HUDEP-2 (cell line): ENCODE measurements at regions not wholly inside any gene's neighbourhood (a gene's known extent, or its start where the extent isn't known, plus 50 kb on each side); places are given as distances from the start of the nearest gene placed in this dataset.
"Not testable (repeated sequence)": the region's sequence is repeated elsewhere in the genome, so short reads cannot be mapped to it uniquely, and the experiment has no call there.

Experiments used
- DNase-seq, 76 experiments: peaks; one replicate each; lab custom pipeline; 2025; ENCODE audit not compliant: unreplicated experiment in 76 of 76; lab: John Stamatoyannopoulos, UW

DNA sequence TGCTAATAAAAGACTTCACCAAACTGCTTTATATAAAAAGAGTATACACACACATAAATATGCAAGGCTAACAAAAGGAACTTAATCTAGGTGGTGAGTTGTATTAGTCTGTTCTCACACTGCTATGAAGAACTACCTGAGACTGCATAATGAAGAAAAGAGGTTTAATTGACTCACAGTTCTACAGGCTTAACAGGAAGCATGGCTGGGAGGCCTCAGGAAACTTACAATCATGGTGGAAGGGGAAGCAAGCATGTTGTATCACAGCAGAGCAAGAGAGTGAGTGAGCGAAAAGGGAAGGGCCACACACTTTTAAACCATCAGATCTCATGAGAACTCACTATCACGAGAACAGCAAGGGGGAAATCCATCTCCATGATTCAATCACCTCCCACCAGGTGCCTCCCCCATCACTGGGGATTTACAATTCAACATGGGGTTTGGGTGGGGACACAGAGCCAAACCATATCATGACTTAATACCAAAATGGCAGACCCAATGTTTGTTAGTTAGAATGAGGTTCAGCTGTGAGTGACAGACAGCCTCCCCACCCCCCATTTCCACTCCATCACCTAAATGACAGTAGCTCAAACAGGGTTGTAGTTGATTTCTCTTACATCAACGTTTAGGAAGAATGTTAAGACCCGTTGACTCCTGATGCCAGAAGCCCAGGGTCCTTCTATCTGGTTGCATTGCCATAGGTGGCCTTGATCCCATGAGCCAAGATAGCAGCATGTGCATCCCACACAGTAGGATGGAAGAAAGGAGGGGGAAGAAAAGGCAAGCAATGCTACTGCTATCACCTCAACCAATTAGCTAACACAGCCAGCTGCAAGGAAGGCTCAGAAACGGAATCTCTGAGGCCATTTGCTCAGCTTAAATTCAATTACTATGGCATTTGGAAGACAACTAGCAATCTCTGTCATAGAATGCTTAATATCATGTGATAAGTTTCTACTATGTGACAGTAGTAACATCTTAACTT lies 77.0 kb downstream of the CCDC71L start:
- no peak for DNase-seq

DNA sequence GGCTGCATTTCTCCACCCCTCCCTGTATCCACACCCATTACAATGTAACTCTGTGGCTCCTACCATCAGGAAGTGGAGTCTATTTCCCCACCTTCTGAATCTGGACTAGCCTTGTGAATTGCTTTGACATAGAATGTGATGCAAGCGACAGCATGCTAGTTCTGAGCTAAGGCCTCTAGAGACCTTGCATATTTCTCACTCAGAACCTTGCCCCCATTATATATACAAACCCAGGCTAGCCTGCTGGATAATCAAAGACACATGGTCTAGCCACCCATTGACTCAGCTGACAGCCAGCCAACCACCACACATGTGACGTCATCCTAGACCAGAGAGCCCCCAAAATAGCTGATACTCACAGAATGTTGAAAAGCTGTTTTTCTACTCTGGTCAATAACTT lies 77.9 kb downstream of the CCDC71L start:
- DNase-seq, result no peak

DNA sequence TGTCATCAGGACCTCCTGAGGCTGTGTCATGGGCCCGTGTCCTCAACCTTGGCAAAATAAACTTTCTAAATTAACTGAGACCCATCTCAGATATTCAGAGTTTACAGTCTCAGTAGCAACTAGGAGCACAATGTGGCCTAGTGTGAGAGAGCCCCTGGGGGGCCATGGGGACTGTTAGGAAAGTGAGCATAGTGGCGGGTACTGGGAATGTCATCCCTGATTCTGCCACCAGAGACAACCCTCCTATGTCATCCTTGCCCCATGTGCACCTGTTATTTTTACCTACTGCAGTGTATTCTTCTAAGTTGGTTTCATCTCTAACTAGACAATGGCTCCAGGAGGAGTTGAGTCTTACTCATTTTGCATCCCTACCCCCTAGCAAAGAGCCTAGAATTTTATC lies 78.6 kb downstream of the CCDC71L start:
- DNase-seq, result no peak

DNA sequence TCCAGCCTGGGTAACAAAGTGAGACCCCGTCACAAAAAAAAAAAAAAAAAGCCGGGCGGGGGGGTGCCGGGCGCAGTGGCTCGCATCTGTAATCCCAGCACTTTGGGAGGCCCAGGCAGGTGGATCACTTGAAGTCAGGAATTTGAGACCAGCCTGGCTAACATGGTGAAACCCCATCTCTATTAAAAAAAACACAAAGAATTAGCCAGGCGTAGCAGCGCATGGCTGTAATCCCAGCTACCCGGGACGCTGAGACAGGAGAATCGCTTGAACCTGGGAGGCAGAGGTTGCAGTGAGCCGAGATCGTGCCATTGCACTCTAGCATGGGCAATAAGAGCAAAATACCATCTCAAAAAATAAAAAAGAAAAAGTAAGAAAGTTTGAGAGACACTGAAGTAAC lies 81.9 kb downstream of the CCDC71L start:
- not testable (repeated sequence) for DNase-seq

DNA sequence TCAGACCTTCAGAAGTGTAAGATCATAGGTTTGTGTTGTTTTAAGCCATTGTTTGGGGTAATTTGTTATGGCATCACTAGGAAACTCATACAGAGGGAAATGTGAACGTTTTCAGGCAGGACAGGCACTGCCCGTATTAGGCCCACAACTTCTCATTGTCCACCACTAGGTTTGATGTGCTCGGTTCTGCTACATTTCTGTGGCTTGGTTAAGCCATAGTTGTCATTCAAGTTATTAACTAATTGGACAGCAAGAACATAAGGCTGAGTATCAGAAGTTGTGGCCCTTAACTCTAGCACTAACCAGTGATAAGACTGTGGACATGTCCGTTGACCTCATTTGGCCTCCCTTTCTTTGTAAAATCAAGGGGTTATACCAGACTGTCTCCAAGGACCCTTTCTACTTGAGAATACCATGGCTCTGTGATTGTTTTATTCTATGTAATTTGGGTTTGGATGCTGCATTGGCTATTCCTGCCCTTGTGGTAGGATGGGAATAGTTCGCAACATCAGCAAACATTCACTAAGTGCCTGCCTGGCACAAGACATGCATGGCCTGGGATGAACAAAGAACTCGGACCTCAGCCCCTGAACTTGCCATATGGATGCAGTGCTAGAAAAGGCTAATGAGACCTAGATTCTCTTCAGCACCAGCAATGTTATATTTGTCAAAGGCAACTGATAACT lies 85.7 kb downstream of the CCDC71L start:
- no peak for DNase-seq

DNA sequence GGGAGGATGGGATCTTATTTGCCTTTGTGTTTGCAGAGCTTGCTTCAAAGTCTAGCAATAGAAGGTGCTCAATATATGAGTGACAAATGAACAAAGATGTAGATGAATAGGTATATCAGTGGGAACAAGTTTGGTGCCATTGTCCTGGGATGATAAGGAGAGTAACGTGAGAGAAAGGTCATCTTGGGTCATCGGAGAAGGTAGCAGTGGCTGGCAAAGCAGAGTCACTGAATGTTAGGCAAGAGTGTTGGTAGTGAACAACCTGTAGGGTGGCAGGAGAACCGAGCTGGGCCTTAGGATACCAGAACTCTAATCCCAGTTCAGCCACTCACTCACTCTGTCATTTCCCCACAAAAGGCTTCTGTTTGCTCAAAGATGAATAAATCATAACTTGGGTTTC lies 87.2 kb downstream of the CCDC71L start:
- no peak for DNase-seq

DNA sequence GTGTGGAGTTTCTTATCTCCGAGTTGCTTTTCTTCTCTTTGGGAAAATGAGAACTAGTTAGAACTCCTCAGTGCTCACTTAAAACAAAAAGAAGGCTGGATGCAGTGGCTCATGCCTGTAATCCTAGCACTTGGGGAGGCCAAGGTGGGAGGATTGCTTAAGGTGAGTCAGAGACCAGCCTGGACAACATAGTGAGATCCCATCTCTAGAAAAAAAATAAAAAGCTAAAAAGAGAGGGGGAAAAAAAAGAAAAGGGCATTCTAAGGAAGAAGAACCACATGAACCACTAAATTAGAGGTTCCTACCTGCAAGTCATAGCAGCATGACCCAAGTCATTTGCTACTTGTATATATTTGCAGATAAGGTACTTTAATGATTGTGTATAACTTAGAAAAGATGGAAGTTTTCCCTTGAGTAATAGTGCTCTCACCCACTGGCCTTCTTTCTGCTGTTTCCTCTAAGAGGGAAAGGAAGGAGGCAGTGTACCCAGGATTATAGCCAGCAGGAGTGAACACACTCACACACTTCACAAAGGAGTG lies 87.8 kb downstream of the CCDC71L start:
- no peak for DNase-seq

DNA sequence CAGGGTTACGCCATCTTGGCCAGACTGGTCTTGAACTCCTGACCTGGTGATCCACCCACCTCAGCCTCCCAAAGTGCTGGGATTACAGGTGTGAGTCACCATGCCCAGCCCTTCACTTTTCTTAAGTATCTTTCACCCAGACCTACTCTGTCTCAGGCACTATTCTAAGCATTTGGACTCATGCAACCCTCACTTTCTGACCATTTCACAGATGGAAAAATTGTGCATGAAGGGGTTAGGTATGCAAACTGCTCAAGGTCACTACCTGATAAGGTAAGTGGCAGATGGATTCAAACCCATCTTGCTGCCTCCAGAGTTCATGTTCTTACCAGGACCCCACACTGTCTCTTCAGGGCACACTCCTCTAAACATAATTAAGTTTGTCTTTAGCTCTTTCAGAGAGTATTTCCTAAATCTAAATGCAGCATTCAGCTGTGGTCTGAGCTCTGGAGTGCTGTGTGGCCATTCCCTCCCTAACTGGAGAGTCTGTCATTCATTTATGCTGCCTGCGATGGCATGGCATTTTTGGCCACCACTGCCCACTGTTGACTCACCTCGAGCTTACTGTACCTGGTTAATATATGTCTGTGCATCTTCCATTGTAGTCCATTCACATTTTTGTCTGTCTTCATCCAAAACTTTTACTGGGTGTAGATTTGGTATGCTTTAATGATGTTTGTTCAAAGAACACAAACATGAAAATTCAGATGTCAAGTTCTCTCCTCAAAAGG lies 88.4 kb downstream of the CCDC71L start:
- DNase-seq, result no peak

DNA sequence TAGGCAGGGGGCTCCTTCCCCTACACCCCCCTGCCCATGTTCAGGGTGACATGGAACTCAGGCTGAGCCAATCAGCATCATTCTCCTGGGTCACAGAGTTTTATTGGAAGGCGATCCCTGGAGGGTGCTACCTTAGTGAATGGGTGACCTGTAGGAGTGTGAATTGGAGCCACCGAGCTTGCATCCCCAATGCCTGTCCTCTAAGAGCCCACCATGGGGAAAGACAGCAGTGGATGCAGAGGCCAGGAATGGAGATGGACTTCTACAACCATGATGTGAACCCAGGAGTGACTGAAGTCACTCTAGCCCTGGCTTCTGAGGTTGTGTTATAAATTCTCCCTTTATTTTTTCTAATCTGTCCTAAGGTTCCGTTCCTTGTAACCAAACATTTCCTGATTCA lies 89.4 kb downstream of the CCDC71L start:
- no peak for DNase-seq

DNA sequence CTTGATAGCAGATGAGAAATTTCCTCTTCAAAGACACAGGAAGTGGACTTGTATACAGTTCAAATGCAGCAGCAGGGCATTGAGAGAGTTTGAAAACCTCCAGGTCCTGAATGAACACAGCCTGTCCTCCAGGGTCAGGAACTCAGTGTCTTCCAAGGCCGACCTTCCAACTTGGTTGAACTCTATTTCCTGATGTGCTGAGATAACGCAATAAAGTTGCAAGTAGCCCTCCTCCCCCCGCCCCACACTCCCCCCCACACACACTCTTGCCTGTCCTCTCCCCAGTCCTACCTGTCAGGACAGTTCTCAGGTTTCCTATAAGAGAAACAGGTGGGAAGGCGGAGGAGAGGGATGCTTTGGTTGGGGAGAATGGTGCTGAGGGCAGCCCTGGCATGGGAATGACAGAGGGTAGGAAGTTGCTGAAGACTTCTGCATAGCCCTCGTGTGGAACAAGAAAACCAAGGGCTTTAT lies 90.0 kb downstream of the CCDC71L start:
- no peak for DNase-seq

DNA sequence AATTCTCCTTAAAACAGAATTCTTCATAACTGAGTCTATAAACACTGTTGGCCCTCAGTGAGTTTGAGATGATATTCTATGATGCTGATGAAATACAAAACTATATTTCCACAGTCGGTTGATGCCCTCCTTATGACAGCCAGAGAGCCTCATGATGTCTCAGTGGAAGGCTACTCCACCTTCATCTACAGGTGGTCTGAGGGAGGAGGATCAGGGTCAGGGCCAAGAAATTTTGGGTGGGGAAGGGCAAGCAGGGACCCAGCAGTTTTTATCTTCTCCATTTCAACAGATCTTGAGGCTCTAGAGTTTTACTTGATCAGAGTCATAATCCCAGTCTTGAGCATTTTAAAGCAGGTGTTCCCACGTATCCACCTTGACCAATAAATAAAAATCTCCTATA lies 90.8 kb downstream of the CCDC71L start:
- no peak for DNase-seq

DNA sequence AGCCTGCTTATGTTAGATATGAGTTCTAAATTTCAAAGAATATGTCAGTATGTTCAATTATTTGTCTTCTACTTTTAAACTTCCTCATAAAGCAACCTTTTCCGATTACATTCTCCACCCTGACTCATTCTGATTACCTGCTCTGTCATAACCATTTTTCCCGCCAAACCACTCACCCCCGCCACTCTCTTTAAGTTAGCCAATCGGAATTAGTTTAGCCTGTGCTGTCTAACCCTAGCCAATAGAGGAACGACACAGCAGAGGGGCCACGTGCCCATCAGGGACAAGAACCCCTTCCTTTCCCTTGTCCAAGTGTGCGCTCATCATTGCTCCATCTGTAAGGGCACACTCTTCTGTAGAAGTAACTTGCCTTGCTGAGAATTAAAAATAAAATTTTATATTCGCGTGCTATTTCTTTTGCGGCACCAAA lies 91.4 kb downstream of the CCDC71L start:
- DNase-seq, result no peak

DNA sequence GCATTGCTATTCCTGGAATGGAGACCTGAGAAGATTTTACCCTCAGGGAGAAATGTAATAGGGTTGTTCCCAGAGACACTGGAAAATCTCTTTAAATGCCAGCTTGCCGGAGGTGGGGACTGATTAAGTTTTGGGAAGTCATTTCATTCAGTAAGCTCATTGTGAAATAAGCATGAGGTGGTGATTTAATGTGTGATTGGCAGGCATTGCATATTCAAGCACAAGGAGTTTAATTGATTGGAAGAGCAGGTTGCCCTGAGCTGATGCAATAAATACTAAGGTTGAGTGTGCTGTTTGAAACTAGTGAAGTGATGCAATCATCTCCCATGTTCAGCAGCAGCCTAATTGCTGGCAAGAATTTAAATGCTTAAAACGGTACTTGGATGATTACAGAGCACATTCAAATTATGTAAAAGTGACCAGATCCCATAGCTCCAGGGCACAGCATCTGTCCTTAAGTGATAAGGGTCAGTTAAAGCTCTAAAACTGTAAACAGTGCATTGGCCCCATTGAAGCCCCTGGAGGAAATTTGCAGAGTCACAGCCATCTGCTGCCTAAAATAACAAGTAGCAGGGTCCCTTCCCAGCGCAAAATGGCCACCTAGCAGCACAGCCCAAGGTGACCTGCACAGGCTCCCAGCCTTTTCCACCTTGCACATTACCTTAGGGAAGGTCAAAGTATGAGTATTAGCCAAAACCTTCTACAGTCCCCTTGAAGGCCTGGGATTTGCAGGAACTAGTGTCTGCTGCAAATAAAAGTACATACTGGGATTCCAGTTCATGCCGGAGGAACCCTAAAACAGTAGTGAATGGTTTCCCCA lies 92.1 kb downstream of the CCDC71L start:
- DNase-seq, result peak in 38 of 76 experiments; percentile 3 to 72 (median 33)

DNA sequence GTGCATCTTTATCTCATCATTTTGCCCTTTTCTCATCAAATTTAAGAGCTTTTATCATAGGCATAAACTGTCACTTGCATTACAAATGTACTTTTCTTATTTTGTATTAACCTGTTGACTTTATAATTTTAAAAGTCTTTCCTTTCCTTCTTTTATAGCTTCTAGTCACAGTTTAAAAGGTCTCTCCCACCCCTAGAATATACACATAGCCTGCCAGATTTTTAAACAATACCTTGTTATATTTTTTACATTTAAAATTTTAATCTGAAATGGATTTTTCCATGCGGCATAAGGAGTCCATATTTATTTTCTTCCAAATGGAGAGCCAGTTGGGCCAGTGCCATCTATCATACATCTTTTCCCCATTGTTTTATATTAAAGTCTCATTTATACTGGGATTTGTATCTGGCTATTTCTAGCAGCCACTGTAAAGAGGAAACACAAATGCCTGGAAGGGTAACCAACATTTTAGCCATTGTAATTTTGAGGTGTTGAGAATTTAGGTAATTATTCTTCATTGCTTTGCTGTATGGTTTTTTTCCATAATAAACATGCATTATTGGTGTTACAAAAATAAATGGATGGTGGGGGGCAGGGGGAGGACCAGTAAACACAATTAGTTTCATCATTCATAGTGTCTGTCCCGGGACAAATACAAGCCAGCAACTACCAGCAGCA lies 92.8 kb downstream of the CCDC71L start:
- no peak for DNase-seq

DNA sequence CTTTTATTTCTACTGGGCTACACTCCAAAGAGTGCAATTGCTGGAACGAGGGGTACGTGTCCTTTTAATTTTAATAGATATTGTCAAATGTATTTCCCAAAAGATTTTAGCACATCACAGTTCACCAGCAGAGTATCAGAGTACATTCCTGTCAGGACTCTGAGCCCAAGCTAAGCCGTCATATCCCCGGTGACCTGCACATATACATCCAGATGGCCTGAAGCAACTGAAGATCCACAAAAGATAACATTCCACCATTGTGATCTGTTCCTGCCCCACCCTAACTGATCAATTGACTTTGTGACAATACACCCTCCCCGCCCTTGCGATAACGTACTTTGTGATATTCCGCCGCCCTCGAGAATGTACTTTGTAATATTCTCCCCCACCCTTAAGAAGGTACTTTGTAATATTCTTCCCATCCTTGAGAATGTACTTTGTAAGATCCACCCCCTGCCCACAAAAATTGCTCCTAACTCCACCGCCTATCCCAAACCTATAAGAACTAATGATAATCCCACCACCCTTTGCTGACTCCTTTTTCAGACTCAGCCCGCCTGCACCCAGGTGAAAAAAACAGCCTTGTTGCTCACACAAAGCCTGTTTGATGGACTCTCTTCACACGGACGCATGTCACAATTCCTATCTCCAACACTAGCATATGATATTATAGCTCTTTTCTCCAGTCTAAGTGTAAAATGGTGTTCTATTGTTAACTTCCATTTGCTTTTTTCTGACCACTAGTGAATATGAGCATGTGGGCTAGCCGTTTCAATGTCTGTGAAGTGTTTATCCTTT lies 93.6 kb downstream of the CCDC71L start:
- DNase-seq, result not testable (repeated sequence)

DNA sequence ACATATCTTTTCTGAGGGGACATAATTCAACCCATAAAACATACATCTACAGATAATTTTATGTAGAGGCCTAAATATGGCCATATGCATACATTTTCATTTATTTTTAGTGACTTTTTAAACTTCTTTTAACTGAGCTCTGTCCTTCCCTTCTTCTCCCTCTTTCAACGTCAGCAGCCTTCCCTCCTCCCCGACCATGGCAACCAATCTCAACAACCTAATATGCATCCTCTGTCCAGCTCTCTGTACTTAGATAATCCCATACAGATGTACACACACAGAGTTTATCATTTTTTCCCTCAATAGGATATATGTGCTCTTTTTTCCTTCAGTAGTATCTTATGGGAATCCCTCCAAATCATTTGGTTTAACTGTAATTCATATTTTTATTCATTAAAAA lies 94.3 kb downstream of the CCDC71L start:
- DNase-seq, result no peak

DNA sequence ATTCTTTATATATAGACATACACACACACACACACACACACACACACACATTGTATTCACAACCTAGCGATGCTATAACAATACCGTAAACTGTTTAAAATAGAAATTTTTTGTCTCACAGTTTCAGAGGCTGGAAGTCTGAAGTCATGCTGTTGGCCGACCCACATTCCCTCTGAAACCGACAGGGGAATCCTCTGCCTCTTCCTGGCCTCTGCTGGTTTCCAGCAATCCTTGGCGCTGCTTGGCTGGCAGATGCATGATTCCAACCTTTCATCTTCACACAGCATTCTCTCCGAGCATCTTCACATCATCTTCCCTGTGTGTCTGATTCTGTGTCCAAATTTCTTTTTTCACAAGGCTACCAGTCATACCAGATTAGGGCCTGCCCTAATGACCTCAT lies 94.8 kb downstream of the CCDC71L start:
- no peak for DNase-seq

DNA sequence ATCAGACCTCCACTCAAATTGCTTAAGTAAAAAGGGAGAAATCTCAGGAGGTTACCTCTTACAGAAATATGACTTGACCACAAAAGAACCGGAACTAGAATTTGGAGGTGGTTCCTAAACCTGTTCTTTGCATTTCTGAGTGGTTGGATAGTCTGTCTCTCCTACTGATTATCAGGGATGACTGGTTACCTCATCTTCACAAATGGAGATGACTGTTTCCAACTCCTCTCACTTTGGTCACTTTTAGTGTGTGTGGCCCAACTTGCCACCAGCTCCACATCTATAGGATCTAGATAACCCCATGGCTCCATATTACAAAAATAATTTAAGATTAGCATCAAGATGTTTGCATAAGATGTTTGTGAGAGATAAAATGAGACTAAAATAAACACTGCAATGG lies 95.5 kb downstream of the CCDC71L start:
- DNase-seq, result no peak
